ENCODE measurements at regions not wholly inside any gene's neighbourhood (a gene's known extent, or its start where the extent isn't known, plus 50 kb on each side); places are given as distances from the start of the nearest gene placed in this dataset.

- no peak for DNase-seq
- POLR2A ChIA-PET, result no interaction called here
- peaks cover 0 to 2% (median 0%) of the 10 kb centered on the region in 5 experiments for H3K27me3 ChIP-seq (replicated peaks in 2 of 5; ENCODE audit: control insufficient read depth in 4 of 5, insufficient read depth in 5 of 5, low read length in 4 of 5)
These were observed 166.9 kb upstream of the OSR1 start for GRCh38 chr2:19525313-19525712.

GRCh38 chr2:19519045-19519444 lies 160.6 kb upstream of the OSR1 start:
- no CpG with 5 or more reads among the region's 2 CpGs for WGBS (ENCODE audit: insufficient coverage)
- POLR2A ChIA-PET, result no interaction called here
- H3K36me3 ChIP-seq (ENCODE audit: control insufficient read depth in 4 of 4, insufficient read depth in 4 of 4, low read length in 3 of 4), result no peaks in the 10 kb centered on the region
- CTCF ChIA-PET, result interaction anchor here (1.3 kb wide), 1 partner anchor 22 kb away, joined by 3 read pairs; no protein-coding TSS in a partner anchor
- no peaks in the 10 kb centered on the region for H3K27me3 ChIP-seq (replicated peaks in 2 of 5; ENCODE audit: control insufficient read depth in 4 of 5, insufficient read depth in 5 of 5, low read length in 4 of 5)
- peaks cover 0 to 3% (median 0%) of the 10 kb centered on the region in 5 experiments for H3K9me3 ChIP-seq (ENCODE audit: control extremely low read depth in 1 of 5, control insufficient read depth in 4 of 5, insufficient read depth in 2 of 5, low read depth in 1 of 5, low read length in 4 of 5)
- no peak overlapping the region for H3K4me3 ChIP-seq (ENCODE audit: control insufficient read depth in 1 of 7, extremely low read depth in 1 of 7, insufficient read depth in 4 of 7, low read depth in 2 of 7, low read length in 6 of 7)
- H3K4me1 ChIP-seq (ENCODE audit: control extremely low read depth in 1 of 4, control insufficient read depth in 4 of 4, insufficient read depth in 4 of 4, low read length in 3 of 4), result no peaks in the 10 kb centered on the region
- DNase-seq, result no peak
- no peak overlapping the region for H3K27ac ChIP-seq (ENCODE audit: insufficient read depth in 1 of 2, low read depth in 1 of 2, low read length in 2 of 2, poor library complexity in 1 of 2, severe bottlenecking in 2 of 2)

More at GRCh38 chr2:19525313-19525712, 166.9 kb upstream of the OSR1 start:
- no peak overlapping the region for H3K27ac ChIP-seq (ENCODE audit: insufficient read depth in 1 of 2, low read depth in 1 of 2, low read length in 2 of 2, poor library complexity in 1 of 2, severe bottlenecking in 2 of 2)
- no peaks in the 10 kb centered on the region for H3K36me3 ChIP-seq (ENCODE audit: control insufficient read depth in 4 of 4, insufficient read depth in 4 of 4, low read length in 3 of 4)
- CTCF ChIA-PET, result no interaction called here
- no peaks in the 10 kb centered on the region for H3K4me1 ChIP-seq (ENCODE audit: control extremely low read depth in 1 of 4, control insufficient read depth in 4 of 4, insufficient read depth in 4 of 4, low read length in 3 of 4)
- WGBS (ENCODE audit: insufficient coverage), result 100% methylated on average over 2 of the region's 2 CpGs
- no peaks in the 10 kb centered on the region for H3K9me3 ChIP-seq (ENCODE audit: control extremely low read depth in 1 of 5, control insufficient read depth in 4 of 5, insufficient read depth in 2 of 5, low read depth in 1 of 5, low read length in 4 of 5)
- no peak overlapping the region for H3K4me3 ChIP-seq (ENCODE audit: control insufficient read depth in 1 of 7, extremely low read depth in 1 of 7, insufficient read depth in 4 of 7, low read depth in 2 of 7, low read length in 6 of 7)

- no peak for DNase-seq
- ChIA-PET CTCF (no interaction called here), POLR2A (no interaction called here)
- H3K4me1 ChIP-seq (ENCODE audit: control extremely low read depth in 1 of 4, control insufficient read depth in 4 of 4, insufficient read depth in 4 of 4, low read length in 3 of 4), result no peaks in the 10 kb centered on the region
- no peak overlapping the region for H3K27ac ChIP-seq (ENCODE audit: insufficient read depth in 1 of 2, low read depth in 1 of 2, low read length in 2 of 2, poor library complexity in 1 of 2, severe bottlenecking in 2 of 2)
- H3K4me3 ChIP-seq (ENCODE audit: control insufficient read depth in 1 of 7, extremely low read depth in 1 of 7, insufficient read depth in 4 of 7, low read depth in 2 of 7, low read length in 6 of 7), result no peak overlapping the region
- WGBS (ENCODE audit: insufficient coverage), result 100% methylated on average over 1 of the region's 2 CpGs
- peaks cover 0 to 9% (median 4%) of the 10 kb centered on the region in 5 experiments for H3K27me3 ChIP-seq (replicated peaks in 2 of 5; ENCODE audit: control insufficient read depth in 4 of 5, insufficient read depth in 5 of 5, low read length in 4 of 5)
- H3K36me3 ChIP-seq (ENCODE audit: control insufficient read depth in 4 of 4, insufficient read depth in 4 of 4, low read length in 3 of 4), result no peaks in the 10 kb centered on the region
- peaks cover 0 to 4% (median 1%) of the 10 kb centered on the region in 5 experiments for H3K9me3 ChIP-seq (ENCODE audit: control extremely low read depth in 1 of 5, control insufficient read depth in 4 of 5, insufficient read depth in 2 of 5, low read depth in 1 of 5, low read length in 4 of 5)
These were observed 148.7 kb upstream of the OSR1 start for GRCh38 chr2:19507137-19507536.

- Histone ChIP-seq H3K36me3 (ENCODE audit: control insufficient read depth in 4 of 4, insufficient read depth in 4 of 4, low read length in 3 of 4) (no peaks in the 10 kb centered on the region), H3K9me3 (ENCODE audit: control extremely low read depth in 1 of 5, control insufficient read depth in 4 of 5, insufficient read depth in 2 of 5, low read depth in 1 of 5, low read length in 4 of 5) (peaks cover 0 to 4% (median 1%) of the 10 kb centered on the region in 5 experiments), H3K27me3 (replicated peaks in 2 of 5; ENCODE audit: control insufficient read depth in 4 of 5, insufficient read depth in 5 of 5, low read length in 4 of 5) (peaks cover 0 to 11% (median 4%) of the 10 kb centered on the region in 5 experiments), H3K4me3 (ENCODE audit: control insufficient read depth in 1 of 7, extremely low read depth in 1 of 7, insufficient read depth in 4 of 7, low read depth in 2 of 7, low read length in 6 of 7) (no peak overlapping the region), H3K27ac (ENCODE audit: insufficient read depth in 1 of 2, low read depth in 1 of 2, low read length in 2 of 2, poor library complexity in 1 of 2, severe bottlenecking in 2 of 2) (no peak overlapping the region), H3K4me1 (ENCODE audit: control extremely low read depth in 1 of 4, control insufficient read depth in 4 of 4, insufficient read depth in 4 of 4, low read length in 3 of 4) (no peaks in the 10 kb centered on the region)
- POLR2A ChIA-PET, result no interaction called here
- CTCF ChIA-PET, result interaction anchor here (0.7 kb wide), 1 partner anchor 41 kb away, joined by 3 read pairs; no protein-coding TSS in a partner anchor
- DNase-seq, result no peak
- WGBS (ENCODE audit: insufficient coverage), result 60% methylated on average over 3 of the region's 5 CpGs
These were observed 147.0 kb upstream of the OSR1 start for GRCh38 chr2:19505199-19506136.

- Histone ChIP-seq H3K4me3 (ENCODE audit: control insufficient read depth in 1 of 7, extremely low read depth in 1 of 7, insufficient read depth in 4 of 7, low read depth in 2 of 7, low read length in 6 of 7) (no peak overlapping the region), H3K36me3 (ENCODE audit: control insufficient read depth in 4 of 4, insufficient read depth in 4 of 4, low read length in 3 of 4) (no peaks in the 10 kb centered on the region), H3K9me3 (ENCODE audit: control extremely low read depth in 1 of 5, control insufficient read depth in 4 of 5, insufficient read depth in 2 of 5, low read depth in 1 of 5, low read length in 4 of 5) (peaks cover 0 to 4% (median 1%) of the 10 kb centered on the region in 5 experiments), H3K4me1 (ENCODE audit: control extremely low read depth in 1 of 4, control insufficient read depth in 4 of 4, insufficient read depth in 4 of 4, low read length in 3 of 4) (no peaks in the 10 kb centered on the region), H3K27me3 (replicated peaks in 2 of 5; ENCODE audit: control insufficient read depth in 4 of 5, insufficient read depth in 5 of 5, low read length in 4 of 5) (peaks cover 0 to 11% (median 4%) of the 10 kb centered on the region in 5 experiments), H3K27ac (ENCODE audit: insufficient read depth in 1 of 2, low read depth in 1 of 2, low read length in 2 of 2, poor library complexity in 1 of 2, severe bottlenecking in 2 of 2) (no peak overlapping the region)
- ChIA-PET POLR2A (no interaction called here), CTCF (no interaction called here)
- WGBS (ENCODE audit: insufficient coverage), result 77% methylated on average over 5 of the region's 5 CpGs
- DNase-seq, result no peak
These were observed 146.2 kb upstream of the OSR1 start for GRCh38 chr2:19504400-19505198.

- H3K36me3 ChIP-seq (ENCODE audit: control insufficient read depth in 4 of 4, insufficient read depth in 4 of 4, low read length in 3 of 4), result no peaks in the 10 kb centered on the region
- H3K27ac ChIP-seq (ENCODE audit: insufficient read depth in 1 of 2, low read depth in 1 of 2, low read length in 2 of 2, poor library complexity in 1 of 2, severe bottlenecking in 2 of 2), result no peak overlapping the region
- H3K4me3 ChIP-seq (ENCODE audit: control insufficient read depth in 1 of 7, extremely low read depth in 1 of 7, insufficient read depth in 4 of 7, low read depth in 2 of 7, low read length in 6 of 7), result no peak overlapping the region
- peaks cover 0 to 4% (median 1%) of the 10 kb centered on the region in 5 experiments for H3K9me3 ChIP-seq (ENCODE audit: control extremely low read depth in 1 of 5, control insufficient read depth in 4 of 5, insufficient read depth in 2 of 5, low read depth in 1 of 5, low read length in 4 of 5)
- ChIA-PET CTCF (no interaction called here), POLR2A (no interaction called here)
- WGBS (ENCODE audit: insufficient coverage), result no CpG with 5 or more reads among the region's 3 CpGs
- H3K27me3 ChIP-seq (replicated peaks in 2 of 5; ENCODE audit: control insufficient read depth in 4 of 5, insufficient read depth in 5 of 5, low read length in 4 of 5), result peaks cover 0 to 11% (median 4%) of the 10 kb centered on the region in 5 experiments
- DNase-seq, result no peak
- no peaks in the 10 kb centered on the region for H3K4me1 ChIP-seq (ENCODE audit: control extremely low read depth in 1 of 4, control insufficient read depth in 4 of 4, insufficient read depth in 4 of 4, low read length in 3 of 4)
These were observed 145.5 kb upstream of the OSR1 start for GRCh38 chr2:19503915-19504314.
